ENCODE measurements at regions not wholly inside any gene's neighbourhood (a gene's known extent, or its start where the extent isn't known, plus 50 kb on each side); places are given as distances from the start of the nearest gene placed in this dataset.

DNA sequence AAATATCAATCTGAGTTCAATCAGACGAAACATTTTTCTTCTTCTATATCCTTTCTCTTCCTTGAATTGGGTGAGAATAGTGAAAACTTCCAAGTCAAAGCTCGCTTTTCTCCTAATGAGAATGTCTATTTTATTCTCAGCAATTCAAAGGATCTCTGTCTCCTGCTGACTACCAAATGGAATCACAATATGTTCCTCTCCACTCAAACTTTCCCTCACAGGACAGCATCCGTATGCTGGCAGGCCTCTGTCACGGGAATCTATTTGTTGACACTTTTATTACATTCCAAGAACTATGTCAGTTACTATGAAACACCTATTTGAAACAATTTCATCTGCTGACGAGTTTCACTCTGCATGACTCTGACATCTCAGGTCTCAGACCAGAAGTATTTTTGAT, 1196.6 kb downstream of the CDH11 start:
- H3K9me3 ChIP-seq, result no peaks in the 10 kb centered on the region
- no peaks in the 10 kb centered on the region for H3K4me1 ChIP-seq
- H3K4me3 ChIP-seq (ENCODE audit: low read depth, low read length), result no peak overlapping the region
- no peak for DNase-seq
- H3K27me3 ChIP-seq, result no peaks in the 10 kb centered on the region
- TF ChIP-seq, protein P1, sequence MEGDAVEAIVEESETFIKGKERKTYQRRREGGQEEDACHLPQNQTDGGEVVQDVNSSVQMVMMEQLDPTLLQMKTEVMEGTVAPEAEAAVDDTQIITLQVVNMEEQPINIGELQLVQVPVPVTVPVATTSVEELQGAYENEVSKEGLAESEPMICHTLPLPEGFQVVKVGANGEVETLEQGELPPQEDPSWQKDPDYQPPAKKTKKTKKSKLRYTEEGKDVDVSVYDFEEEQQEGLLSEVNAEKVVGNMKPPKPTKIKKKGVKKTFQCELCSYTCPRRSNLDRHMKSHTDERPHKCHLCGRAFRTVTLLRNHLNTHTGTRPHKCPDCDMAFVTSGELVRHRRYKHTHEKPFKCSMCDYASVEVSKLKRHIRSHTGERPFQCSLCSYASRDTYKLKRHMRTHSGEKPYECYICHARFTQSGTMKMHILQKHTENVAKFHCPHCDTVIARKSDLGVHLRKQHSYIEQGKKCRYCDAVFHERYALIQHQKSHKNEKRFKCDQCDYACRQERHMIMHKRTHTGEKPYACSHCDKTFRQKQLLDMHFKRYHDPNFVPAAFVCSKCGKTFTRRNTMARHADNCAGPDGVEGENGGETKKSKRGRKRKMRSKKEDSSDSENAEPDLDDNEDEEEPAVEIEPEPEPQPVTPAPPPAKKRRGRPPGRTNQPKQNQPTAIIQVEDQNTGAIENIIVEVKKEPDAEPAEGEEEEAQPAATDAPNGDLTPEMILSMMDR (IDR thresholded peaks at IDR 0.05; ENCODE audit: low read depth, low read length), result no peak
- no peaks in the 10 kb centered on the region for H3K36me3 ChIP-seq

DNA sequence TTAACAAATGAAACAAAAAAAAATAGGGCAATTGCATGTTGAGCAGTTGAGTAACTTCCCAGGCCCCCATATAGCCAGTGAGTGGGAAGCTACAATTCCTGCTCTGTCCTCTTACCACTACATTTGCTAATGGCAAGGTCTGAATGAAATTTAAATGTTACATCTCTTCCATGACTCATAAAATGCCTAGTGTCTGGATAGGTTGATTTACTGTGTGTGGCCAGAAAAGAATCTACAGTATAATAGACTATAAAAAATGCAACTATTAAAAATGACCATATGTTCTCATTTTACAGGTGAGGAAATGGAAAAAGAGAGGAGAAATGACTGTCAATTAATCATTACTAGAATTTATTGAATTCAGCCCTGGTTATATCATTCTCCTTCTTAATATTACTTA, 1199.3 kb downstream of the CDH11 start:
- no peaks in the 10 kb centered on the region for H3K9me3 ChIP-seq
- no peak overlapping the region for H3K4me3 ChIP-seq (ENCODE audit: low read depth, low read length)
- no peaks in the 10 kb centered on the region for H3K4me1 ChIP-seq
- no peaks in the 10 kb centered on the region for H3K36me3 ChIP-seq
- no peak for DNase-seq
- no peaks in the 10 kb centered on the region for H3K27me3 ChIP-seq
- TF ChIP-seq, protein P1 (IDR thresholded peaks at IDR 0.05; ENCODE audit: low read depth, low read length), result no peak

DNA sequence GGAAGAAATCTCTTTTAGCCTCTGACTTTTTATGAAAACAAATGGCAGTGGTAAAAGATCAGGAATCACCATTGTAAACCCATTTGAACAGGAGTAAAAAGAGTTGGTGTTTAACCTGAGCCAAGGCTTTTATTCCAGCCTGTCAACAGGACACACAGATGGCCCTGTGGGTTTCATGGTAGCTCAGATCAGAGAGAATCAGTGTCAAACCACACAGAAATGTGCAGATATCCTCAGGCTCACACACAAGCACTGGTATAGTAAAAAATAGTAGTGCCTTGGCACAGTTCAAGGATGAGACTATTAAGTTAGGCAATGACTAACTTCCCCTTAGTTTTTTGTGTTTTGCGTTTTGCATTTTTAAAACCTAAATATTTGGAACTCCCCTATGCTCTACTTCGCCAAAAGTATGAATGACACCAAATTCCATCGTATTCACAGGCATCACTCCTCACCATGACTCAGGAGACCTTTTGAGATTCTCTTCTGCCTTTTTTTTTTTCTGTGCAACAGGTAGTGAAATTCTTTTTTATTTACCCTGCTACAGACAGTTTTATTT, 1200.0 kb downstream of the CDH11 start:
- no peaks in the 10 kb centered on the region for H3K4me1 ChIP-seq
- H3K4me3 ChIP-seq (ENCODE audit: low read depth, low read length), result no peak overlapping the region
- TF ChIP-seq, protein P1 (IDR thresholded peaks at IDR 0.05; ENCODE audit: low read depth, low read length), result no peak
- H3K27me3 ChIP-seq, result no peaks in the 10 kb centered on the region
- DNase-seq, result no peak
- H3K9me3 ChIP-seq, result no peaks in the 10 kb centered on the region
- no peaks in the 10 kb centered on the region for H3K36me3 ChIP-seq

DNA sequence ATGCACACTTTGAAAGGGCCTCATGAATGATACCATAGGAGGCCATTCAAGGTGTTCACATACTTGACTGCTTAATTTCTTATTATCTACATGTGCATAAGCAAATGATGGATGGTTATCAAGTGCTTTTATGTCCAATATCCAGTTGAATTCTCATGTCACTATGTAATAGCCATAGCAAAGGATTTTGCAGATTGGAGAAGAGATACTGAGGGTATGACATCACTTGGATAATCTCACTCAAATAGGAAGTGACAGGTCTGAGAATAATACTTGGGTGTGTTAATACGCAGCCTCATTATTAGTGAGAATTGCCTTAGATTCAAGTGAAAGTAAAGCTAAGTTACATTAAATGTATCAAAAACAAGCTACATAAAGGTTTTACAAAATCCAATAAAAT, 1208.6 kb downstream of the CDH11 start:
- TF ChIP-seq, protein P1 (IDR thresholded peaks at IDR 0.05; ENCODE audit: low read depth, low read length), result no peak
- no peak for DNase-seq
- Histone ChIP-seq H3K4me3 (ENCODE audit: low read depth, low read length) (no peak overlapping the region), H3K9me3 (no peaks in the 10 kb centered on the region), H3K36me3 (no peaks in the 10 kb centered on the region), H3K27me3 (no peaks in the 10 kb centered on the region; the same call in 1 of the 2 replicates), H3K4me1 (no peaks in the 10 kb centered on the region)

DNA sequence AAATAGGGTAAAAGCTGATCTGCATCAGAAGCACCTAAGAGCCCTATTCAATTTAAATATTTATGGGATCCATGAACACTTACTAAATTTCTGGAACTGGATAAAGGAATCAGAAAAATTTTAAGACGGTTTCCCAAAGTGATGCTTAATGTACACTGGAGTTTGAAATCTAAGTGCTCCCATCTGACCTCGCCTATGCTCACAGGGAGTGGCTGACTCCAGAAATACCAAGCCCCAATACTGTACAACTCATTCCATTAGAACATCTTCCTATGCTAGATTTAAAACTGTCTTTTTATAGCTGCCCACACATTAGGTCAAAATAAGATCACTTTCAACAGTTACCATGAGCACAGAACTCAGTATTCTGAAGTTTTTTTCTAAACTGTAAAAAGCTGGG, 1214.6 kb downstream of the CDH11 start:
- Histone ChIP-seq H3K4me1 (no peaks in the 10 kb centered on the region), H3K27me3 (no peaks in the 10 kb centered on the region; the same call in 1 of the 2 replicates), H3K36me3 (no peaks in the 10 kb centered on the region), H3K4me3 (ENCODE audit: low read depth, low read length) (no peak overlapping the region), H3K9me3 (no peaks in the 10 kb centered on the region)
- DNase-seq, result no peak
- TF ChIP-seq, protein P1 (IDR thresholded peaks at IDR 0.05; ENCODE audit: low read depth, low read length), result no peak

DNA sequence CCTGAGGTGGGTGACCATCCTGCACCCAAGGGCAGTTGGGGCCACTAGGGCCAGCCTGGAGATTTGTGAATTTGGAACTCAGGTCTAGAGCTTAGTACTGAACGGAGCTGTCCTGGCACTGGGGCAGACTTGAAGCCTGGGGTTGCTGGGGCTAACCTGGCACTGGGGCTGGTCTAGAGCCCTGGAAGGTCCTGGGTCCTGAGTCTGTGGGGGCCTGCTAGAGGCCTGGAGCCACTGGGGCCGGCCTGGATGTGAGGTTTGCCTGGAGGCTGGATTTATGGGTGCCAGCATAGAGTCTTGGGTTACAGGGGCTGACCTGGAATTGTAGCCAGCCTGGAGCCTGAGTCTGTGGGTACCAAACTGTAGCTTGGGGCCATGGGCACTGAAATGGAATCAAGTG, 1216.9 kb downstream of the CDH11 start:
- TF ChIP-seq, protein P1 (IDR thresholded peaks at IDR 0.05; ENCODE audit: low read depth, low read length), result no peak
- DNase-seq, result no peak
- H3K4me3 ChIP-seq (ENCODE audit: low read depth, low read length), result no peak overlapping the region
- no peaks in the 10 kb centered on the region for H3K4me1 ChIP-seq
- no peaks in the 10 kb centered on the region for H3K9me3 ChIP-seq
- H3K36me3 ChIP-seq, result no peaks in the 10 kb centered on the region
- H3K27me3 ChIP-seq, result no peaks in the 10 kb centered on the region
